Endodermal cell (in vitro differentiated cells): ENCODE measurements at regions not wholly inside any gene's neighbourhood (a gene's known extent, or its start where the extent isn't known, plus 50 kb on each side); places are given as distances from the start of the nearest gene placed in this dataset.

ENCODE experiments used
- DNase-seq: peaks from one replicate; pipeline ENCODE4 v3.0.0-alpha.2; 2017
- H3K27ac ChIP-seq: 2 replicates; pipeline ENCODE4 v1.5.1; 2013; ENCODE audit warnings: mild to moderate bottlenecking, low read depth, low read length, moderate library complexity
- H3K27me3 ChIP-seq: 2 replicates; pipeline ENCODE4 v1.6.1; 2013; ENCODE audit warnings: mild to moderate bottlenecking, low read length, moderate library complexity; ENCODE audit not compliant: insufficient read depth, control insufficient read depth, poor library complexity, severe bottlenecking
- H3K36me3 ChIP-seq: 2 replicates; pipeline ENCODE4 v1.7.0; 2013; ENCODE audit warnings: mild to moderate bottlenecking, low read length, moderate library complexity; ENCODE audit not compliant: control insufficient read depth, insufficient read depth
- H3K4me1 ChIP-seq: one replicate; pipeline ENCODE4 v1.7.0; 2013; ENCODE audit warnings: low read length; ENCODE audit not compliant: control insufficient read depth, insufficient read depth
- H3K4me3 ChIP-seq: 2 replicates; pipeline ENCODE4 v1.5.1; 2013; ENCODE audit warnings: mild to moderate bottlenecking, low read length, moderate library complexity
- H3K9ac ChIP-seq: 2 replicates; pipeline ENCODE4 v1.6.1; 2013; ENCODE audit warnings: mild to moderate bottlenecking, low read length, moderate library complexity; ENCODE audit not compliant: poor library complexity, severe bottlenecking; ENCODE audit errors: extremely low read depth
- H3K9me3 ChIP-seq: 2 replicates; pipeline ENCODE4 v1.6.1; 2013; ENCODE audit warnings: mild to moderate bottlenecking, low read length, moderate library complexity; ENCODE audit not compliant: control insufficient read depth
- H3K27ac Mint-ChIP-seq: 2 replicates; pipeline ENCODE4 v1.8.0; 2020; ENCODE audit warnings: mixed read lengths
- H3K27me3 Mint-ChIP-seq: 2 replicates; pipeline ENCODE4 v1.8.0; 2021; ENCODE audit warnings: mild to moderate bottlenecking, mixed read lengths; ENCODE audit not compliant: insufficient read depth
- H3K36me3 Mint-ChIP-seq: 2 replicates; pipeline ENCODE4 v1.8.0; 2020; ENCODE audit warnings: low read depth, mixed read lengths
- H3K4me1 Mint-ChIP-seq: 2 replicates; pipeline ENCODE4 v1.8.0; 2020; ENCODE audit warnings: mixed read lengths
- H3K4me3 Mint-ChIP-seq: 2 replicates; pipeline ENCODE4 v1.8.0; 2020; ENCODE audit warnings: mild to moderate bottlenecking, moderate library complexity, mixed read lengths
- H3K9me3 Mint-ChIP-seq: 2 replicates; pipeline ENCODE4 v1.8.0; 2020; ENCODE audit warnings: mild to moderate bottlenecking, mixed read lengths
- CTCF ChIP-seq: fragments of 200-600 bp; sonication (generic); conservative IDR thresholded peaks from 2 replicates; pipeline ENCODE4 v1.5.0; 2021; ENCODE audit warnings: antibody characterized with exemption, mild to moderate bottlenecking
- WGBS, 2 experiments: methylation state at CpG; one replicate each; pipeline versions ENCODE4 v1.1.5 to v1.1.7; 2013; ENCODE audit warnings: missing lambda C conversion rate in 2 of 2, mixed read lengths in 1 of 2; ENCODE audit not compliant: insufficient coverage in 1 of 2, insufficient read length in 1 of 2; 5-methylcytosine and 5-hydroxymethylcytosine counted together

DNA sequence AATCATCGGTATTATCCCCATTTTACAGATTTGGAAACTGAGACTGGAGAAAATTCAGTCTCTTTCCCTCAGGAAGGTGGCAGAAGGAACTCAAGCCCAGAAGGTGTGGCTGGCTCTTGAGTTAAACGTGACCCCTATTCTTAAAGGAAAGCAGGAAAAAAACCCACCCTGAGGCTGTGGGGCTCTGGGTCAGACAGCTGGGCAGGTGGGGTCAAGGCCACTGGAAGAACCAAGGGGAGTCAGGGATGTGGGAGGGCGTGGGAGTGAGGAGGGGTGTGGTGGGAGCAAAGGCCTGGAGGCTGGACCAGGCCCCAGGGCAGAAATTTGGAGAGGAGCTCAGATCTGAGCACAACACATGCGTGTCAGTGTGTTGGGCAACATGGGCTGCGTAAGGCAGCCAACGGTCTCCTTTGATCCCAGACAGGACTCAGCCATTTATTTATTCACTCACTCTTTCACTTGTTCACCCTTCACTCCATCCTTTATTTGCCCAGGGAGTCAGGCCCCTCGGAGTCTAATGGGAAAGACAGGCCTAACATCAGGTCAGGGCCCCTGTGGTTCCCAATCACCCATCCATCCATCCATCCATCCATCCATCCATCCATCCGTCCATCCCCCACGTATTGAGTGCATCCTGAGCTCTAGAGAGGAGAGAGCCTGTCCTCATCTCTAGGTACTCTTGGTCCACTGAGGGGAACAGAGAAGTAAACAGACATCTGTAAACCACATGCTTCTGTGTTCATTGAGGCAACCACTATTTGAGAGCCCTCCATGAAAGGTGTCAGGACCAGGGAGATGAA is 165.0 kb downstream of the VEGFA start:
- 79 to 92% methylated on average over 5 to 9 of the region's 9 CpGs for WGBS, 2 experiments
- H3K36me3 ChIP-seq, result no peaks in the 10 kb centered on the region
- no peak overlapping the region for H3K27ac ChIP-seq
- peaks cover 19% of the 10 kb centered on the region for H3K4me1 ChIP-seq
- H3K9me3 ChIP-seq, result no peaks in the 10 kb centered on the region
- Mint-ChIP-seq H3K27ac (no peak overlapping the region), H3K4me1 (peaks cover 47% of the 10 kb centered on the region), H3K4me3 (no peak overlapping the region), H3K36me3 (no peaks in the 10 kb centered on the region), H3K27me3 (no peaks in the 10 kb centered on the region), H3K9me3 (no peaks in the 10 kb centered on the region)
- no peak for DNase-seq
- no peak overlapping the region for H3K4me3 ChIP-seq
- no peaks in the 10 kb centered on the region for H3K27me3 ChIP-seq
- TF ChIP-seq CTCF, result peak; percentile 2
- no peak overlapping the region for H3K9ac ChIP-seq

DNA sequence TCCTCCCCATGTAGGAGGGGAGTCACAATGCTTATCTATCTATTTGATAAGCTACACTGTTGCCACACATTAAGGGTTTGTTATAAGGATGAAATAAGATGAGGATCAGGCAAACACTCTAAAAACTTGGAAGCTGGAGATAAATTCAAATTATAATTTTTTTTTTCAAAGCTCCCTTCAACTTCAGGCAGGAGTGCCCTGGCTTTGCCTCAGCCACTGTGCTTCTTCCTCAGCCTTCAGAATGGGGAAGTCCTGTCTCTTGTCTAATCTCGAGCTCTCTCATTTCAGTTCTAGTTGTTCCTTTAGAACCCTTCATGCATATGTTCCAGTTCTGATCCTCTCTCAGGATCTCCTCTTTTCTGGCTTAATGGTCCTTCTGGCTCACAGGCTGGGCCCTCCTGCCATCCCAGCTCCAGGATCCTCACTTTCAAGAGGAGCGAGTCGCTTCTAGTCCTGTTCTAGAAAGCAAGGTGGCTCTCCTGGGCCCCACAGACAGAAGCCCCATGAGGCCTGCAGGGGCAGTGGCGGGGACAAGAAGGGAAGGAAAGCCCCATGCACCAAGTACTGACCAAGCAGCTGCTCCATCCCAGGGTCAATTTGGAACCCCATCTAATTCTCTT is 164.3 kb downstream of the VEGFA start:
- peak overlapping the region; percentile 51 for H3K27ac ChIP-seq
- WGBS, 2 experiments, result 95 to 100% methylated on average over 1 to 4 of the region's 4 CpGs

More for the DNA sequence above, 164.3 kb downstream of the VEGFA start:
- peak; percentile 16 for TF ChIP-seq CTCF
- Histone ChIP-seq H3K9ac (no peak overlapping the region), H3K9me3 (no peaks in the 10 kb centered on the region), H3K36me3 (no peaks in the 10 kb centered on the region), H3K4me1 (peaks cover 19% of the 10 kb centered on the region), H3K27me3 (no peaks in the 10 kb centered on the region), H3K4me3 (no peak overlapping the region)
- Mint-ChIP-seq H3K27ac (no peak overlapping the region), H3K9me3 (no peaks in the 10 kb centered on the region), H3K4me1 (peaks cover 47% of the 10 kb centered on the region), H3K36me3 (no peaks in the 10 kb centered on the region), H3K4me3 (no peak overlapping the region), H3K27me3 (no peaks in the 10 kb centered on the region)
- DNase-seq, result peak; percentile 42
